ENCODE measurements at regions not wholly inside any gene's neighbourhood (a gene's known extent, or its start where the extent isn't known, plus 50 kb on each side); places are given as distances from the start of the nearest gene placed in this dataset.
"Not testable (repeated sequence)": the region's sequence is repeated elsewhere in the genome, so short reads cannot be mapped to it uniquely, and the experiment has no call there.

- H3K4me2 ChIP-seq (ENCODE audit: low read length) = peak overlapping the region; percentile 8
- DNase-seq = peak; percentile 77
- no peaks in the 10 kb centered on the region for H3K27me3 ChIP-seq (ENCODE audit: low read length)
- H3K36me3 ChIP-seq (ENCODE audit: low read depth, low read length) = no peaks in the 10 kb centered on the region
- H3K9me2 ChIP-seq (replicated peaks; ENCODE audit: low read length) = no peaks in the 10 kb centered on the region
- H4K20me1 ChIP-seq (ENCODE audit: low read length) = no peaks in the 10 kb centered on the region
- intact Hi-C loops (cut with micrococcal nuclease) = no loop called here
- H3K9ac ChIP-seq (ENCODE audit: low read length) = no peak overlapping the region
- no peak for TF ChIP-seq EZH2 (IDR thresholded peaks at IDR 0.05; ENCODE audit: low read length, unreplicated experiment)
- TF ChIP-seq CTCF (conservative IDR thresholded peaks at IDR 0.05; ENCODE audit: low read depth, low read length) = no peak
- TF ChIP-seq EZH2phosphoT487 (IDR thresholded peaks at IDR 0.05; ENCODE audit: borderline replicate concordance, low read length) = no peak
- ChIA-PET POLR2A (ENCODE audit: unreplicated experiment) (no interaction called here), CTCF (no interaction called here)
- no peaks in the 10 kb centered on the region for H3K79me2 ChIP-seq (ENCODE audit: low read length)
- no peak overlapping the region for H3K27ac ChIP-seq (ENCODE audit: low read length)
- no peak overlapping the region for H3K4me3 ChIP-seq (ENCODE audit: low read length)
- BruUV-seq (replicated peaks) = no TSS peak
- H3F3A ChIP-seq (ENCODE audit: low read length, unreplicated experiment) = no peaks in the 10 kb centered on the region
- no peak overlapping the region for H2AFZ ChIP-seq (ENCODE audit: low read length)
- ATAC-seq = peak; percentile 31
- no peaks in the 10 kb centered on the region for H3K9me3 ChIP-seq (ENCODE audit: low read length)
- peaks cover 23% of the 10 kb centered on the region for H3K4me1 ChIP-seq (ENCODE audit: insufficient read depth, low read length)
Observed at GRCh38 chr10:61262486-61263261, 190.5 kb downstream of the TMEM26 start.

GRCh38 chr10:61257956-61258496 lies 195.2 kb downstream of the TMEM26 start:
- ChIA-PET CTCF (interaction anchor here (0.6 kb wide), 1 partner anchor 16 kb away, joined by 3 read pairs; no protein-coding TSS in a partner anchor), POLR2A (ENCODE audit: unreplicated experiment) (interaction anchor here (0.6 kb wide), 2 partner anchors 110 to 500 kb away, joined by 3 read pairs; no protein-coding TSS in a partner anchor)
- Histone ChIP-seq H2AFZ (ENCODE audit: low read length) (no peak overlapping the region), H3K4me1 (ENCODE audit: insufficient read depth, low read length) (peaks cover 24% of the 10 kb centered on the region), H3F3A (ENCODE audit: low read length, unreplicated experiment) (no peaks in the 10 kb centered on the region), H3K9me2 (replicated peaks; ENCODE audit: low read length) (no peaks in the 10 kb centered on the region), H3K36me3 (ENCODE audit: low read depth, low read length) (no peaks in the 10 kb centered on the region), H3K9me3 (ENCODE audit: low read length) (no peaks in the 10 kb centered on the region), H3K79me2 (ENCODE audit: low read length) (no peaks in the 10 kb centered on the region), H3K4me3 (ENCODE audit: low read length) (no peak overlapping the region), H3K4me2 (ENCODE audit: low read length) (no peak overlapping the region), H3K9ac (ENCODE audit: low read length) (no peak overlapping the region), H4K20me1 (ENCODE audit: low read length) (no peaks in the 10 kb centered on the region), H3K27ac (ENCODE audit: low read length) (no peak overlapping the region), H3K27me3 (ENCODE audit: low read length) (no peaks in the 10 kb centered on the region)
- ATAC-seq (peak; percentile 64), DNase-seq (peak; percentile 79)
- no TSS peak for BruUV-seq (replicated peaks)
- intact Hi-C loops (cut with micrococcal nuclease) = no loop called here
- no peak for TF ChIP-seq CTCF (conservative IDR thresholded peaks at IDR 0.05; ENCODE audit: low read depth, low read length)
- TF ChIP-seq EZH2phosphoT487 (IDR thresholded peaks at IDR 0.05; ENCODE audit: borderline replicate concordance, low read length) = no peak
- no peak for TF ChIP-seq EZH2 (IDR thresholded peaks at IDR 0.05; ENCODE audit: low read length, unreplicated experiment)

- H3K36me3 ChIP-seq (ENCODE audit: low read depth, low read length) = no peaks in the 10 kb centered on the region
- DNase-seq (no peak), ATAC-seq (no peak)
- H3K9me2 ChIP-seq (replicated peaks; ENCODE audit: low read length) = no peaks in the 10 kb centered on the region
- H3K9me3 ChIP-seq (ENCODE audit: low read length) = no peaks in the 10 kb centered on the region
- no peaks in the 10 kb centered on the region for H3K27me3 ChIP-seq (ENCODE audit: low read length)
- H3K4me3 ChIP-seq (ENCODE audit: low read length) = no peak overlapping the region
- H2AFZ ChIP-seq (ENCODE audit: low read length) = no peak overlapping the region
- H3K4me1 ChIP-seq (ENCODE audit: insufficient read depth, low read length) = peaks cover 15% of the 10 kb centered on the region
- no peaks in the 10 kb centered on the region for H3K79me2 ChIP-seq (ENCODE audit: low read length)
- CTCF ChIA-PET = no interaction called here
- POLR2A ChIA-PET (ENCODE audit: unreplicated experiment) = interaction anchor here (0.6 kb wide), 1 partner anchor 109 kb away, joined by 3 read pairs; no protein-coding TSS in a partner anchor
- H4K20me1 ChIP-seq (ENCODE audit: low read length) = no peaks in the 10 kb centered on the region
- H3K9ac ChIP-seq (ENCODE audit: low read length) = no peak overlapping the region
- no peak overlapping the region for H3K4me2 ChIP-seq (ENCODE audit: low read length)
- TF ChIP-seq CTCF (conservative IDR thresholded peaks at IDR 0.05; ENCODE audit: low read depth, low read length) (no peak), EZH2 (IDR thresholded peaks at IDR 0.05; ENCODE audit: low read length, unreplicated experiment) (no peak)
- no TSS peak for BruUV-seq (replicated peaks)
- no peak overlapping the region for H3K27ac ChIP-seq (ENCODE audit: low read length)
- no peaks in the 10 kb centered on the region for H3F3A ChIP-seq (ENCODE audit: low read length, unreplicated experiment)
- intact Hi-C loops (cut with micrococcal nuclease) = no loop called here
Observed at GRCh38 chr10:61257136-61257535, 196.0 kb downstream of the TMEM26 start.

GRCh38 chr10:61252326-61252725 lies 200.9 kb downstream of the TMEM26 start:
- H3K79me2 ChIP-seq (ENCODE audit: low read length); H2AFZ ChIP-seq (ENCODE audit: low read length); H3K27ac ChIP-seq (ENCODE audit: low read length); H3K9me3 ChIP-seq (ENCODE audit: low read length); H3K4me1 ChIP-seq (ENCODE audit: insufficient read depth, low read length); POLR2A ChIA-PET (ENCODE audit: unreplicated experiment); H3K4me3 ChIP-seq (ENCODE audit: low read length); intact Hi-C loops (cut with micrococcal nuclease); H4K20me1 ChIP-seq (ENCODE audit: low read length); ATAC-seq; BruUV-seq (replicated peaks); H3F3A ChIP-seq (ENCODE audit: low read length, unreplicated experiment); DNase-seq; H3K9ac ChIP-seq (ENCODE audit: low read length); H3K36me3 ChIP-seq (ENCODE audit: low read depth, low read length); H3K4me2 ChIP-seq (ENCODE audit: low read length); H3K27me3 ChIP-seq (ENCODE audit: low read length); CTCF ChIA-PET; H3K9me2 ChIP-seq (replicated peaks; ENCODE audit: low read length): not testable (repeated sequence)
